Lung (tissue), 11 donors: ENCODE measurements at regions not wholly inside any gene's neighbourhood (a gene's known extent, or its start where the extent isn't known, plus 50 kb on each side); places are given as distances from the start of the nearest gene placed in this dataset.

Experiments used
- ATAC-seq: fragments of 200-7000 bp; cut with Tn5 transposase; one replicate; pipeline ENCODE4 v1.9.1; 2020; ENCODE audit warnings: moderate number of reproducible peaks; ENCODE audit not compliant: insufficient read depth, low FRiP score
- DNase-seq, 3 donors: peaks; one replicate each; pipeline ENCODE4 v3.0.0-alpha.2; 2013 to 2017
- H3K27ac ChIP-seq, 2 donors: one replicate each; pipeline ENCODE4 v1.5.1; 2013; ENCODE audit warnings: mild to moderate bottlenecking in 2 of 2, moderate library complexity in 2 of 2, control low read depth in 1 of 2, inconsistent platforms in 1 of 2, low read depth in 1 of 2, low read length in 1 of 2
- H3K27me3 ChIP-seq, 3 donors: one replicate each; pipeline ENCODE4 v1.5.1; 2013; ENCODE audit warnings: low read length in 2 of 3; ENCODE audit not compliant: control insufficient read depth in 3 of 3, insufficient read depth in 3 of 3
- H3K36me3 ChIP-seq, 4 donors: one replicate each; pipeline ENCODE4 v1.5.1; 2013; ENCODE audit warnings: low read length in 4 of 4, mild to moderate bottlenecking in 1 of 4, moderate library complexity in 1 of 4; ENCODE audit not compliant: control insufficient read depth in 4 of 4, insufficient read depth in 4 of 4
- H3K4me1 ChIP-seq, 5 donors: one replicate each; pipeline ENCODE4 v1.5.1; 2013; ENCODE audit warnings: low read length in 5 of 5, mild to moderate bottlenecking in 2 of 5, moderate library complexity in 1 of 5; ENCODE audit not compliant: control insufficient read depth in 5 of 5, insufficient read depth in 5 of 5
- H3K4me3 ChIP-seq: one replicate; pipeline ENCODE4 v1.5.1; 2013; ENCODE audit warnings: mild to moderate bottlenecking, control low read depth, moderate library complexity
- H3K9ac ChIP-seq, 2 donors: one replicate each; pipeline ENCODE4 v1.5.1; 2013; ENCODE audit warnings: low read length in 2 of 2, control low read depth in 1 of 2; ENCODE audit not compliant: insufficient read depth in 1 of 2
- H3K9me3 ChIP-seq, 4 donors: one replicate each; pipeline ENCODE4 v1.5.1; 2013; ENCODE audit warnings: low read length in 3 of 4, mild to moderate bottlenecking in 1 of 4, moderate library complexity in 1 of 4; ENCODE audit not compliant: control insufficient read depth in 4 of 4, insufficient read depth in 3 of 4
- WGBS, 2 donors: extraction: QIAGEN DNeasy Blood & Tissue Kit; methylation state at CpG; one replicate each; pipeline ENCODE4 v1.1.7; 2013; 5-methylcytosine and 5-hydroxymethylcytosine counted together
- TF ChIP-seq, protein P1 (sequence below): IDR thresholded peaks from 2 replicates; pipeline ENCODE4 v1.5.1; 2012; ENCODE audit warnings: mild to moderate bottlenecking; ENCODE audit errors: control extremely low read depth, extremely low read depth
- donor health status: control.
- donor health status: control.
- donor health status: Bipolar disorder and iron deficiency.
- donor health status: healthy.
- donor health status: DM: yes; HTN: yes; CAD: no.

DNA sequence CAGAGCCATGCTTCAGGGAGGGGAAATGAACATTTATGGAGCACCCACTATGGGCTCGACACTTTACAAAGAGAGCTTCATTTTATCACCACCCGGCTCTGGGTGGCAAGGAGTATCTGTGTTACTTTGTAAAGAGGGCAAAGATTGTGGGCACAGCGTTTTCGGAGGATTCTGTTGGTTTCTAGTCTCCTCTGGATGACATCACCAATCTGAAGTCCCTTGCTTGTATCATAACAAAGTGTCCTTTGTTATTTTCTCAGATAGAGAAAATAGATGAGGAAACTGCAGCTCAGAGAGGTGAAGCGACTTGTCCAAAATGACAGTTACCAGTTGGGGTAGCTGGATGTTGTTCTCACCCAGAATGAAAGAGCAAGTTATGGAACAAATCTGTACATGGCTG is 162.8 kb downstream of the GLI2 start:
- Histone ChIP-seq H3K9ac (no peak overlapping the region), H3K4me1 (peaks cover 0 to 66% (median 11%) of the 10 kb centered on the region in 5 donors), H3K9me3 (no peaks in the 10 kb centered on the region), H3K27ac (no peak overlapping the region), H3K27me3 (no peaks in the 10 kb centered on the region), H3K36me3 (no peaks in the 10 kb centered on the region), H3K4me3 (no peak overlapping the region)
- ATAC-seq (no peak), DNase-seq (no peak)
- 87 to 94% methylated on average over 5 of the region's 5 CpGs for WGBS, 2 donors
- TF ChIP-seq, protein P1, sequence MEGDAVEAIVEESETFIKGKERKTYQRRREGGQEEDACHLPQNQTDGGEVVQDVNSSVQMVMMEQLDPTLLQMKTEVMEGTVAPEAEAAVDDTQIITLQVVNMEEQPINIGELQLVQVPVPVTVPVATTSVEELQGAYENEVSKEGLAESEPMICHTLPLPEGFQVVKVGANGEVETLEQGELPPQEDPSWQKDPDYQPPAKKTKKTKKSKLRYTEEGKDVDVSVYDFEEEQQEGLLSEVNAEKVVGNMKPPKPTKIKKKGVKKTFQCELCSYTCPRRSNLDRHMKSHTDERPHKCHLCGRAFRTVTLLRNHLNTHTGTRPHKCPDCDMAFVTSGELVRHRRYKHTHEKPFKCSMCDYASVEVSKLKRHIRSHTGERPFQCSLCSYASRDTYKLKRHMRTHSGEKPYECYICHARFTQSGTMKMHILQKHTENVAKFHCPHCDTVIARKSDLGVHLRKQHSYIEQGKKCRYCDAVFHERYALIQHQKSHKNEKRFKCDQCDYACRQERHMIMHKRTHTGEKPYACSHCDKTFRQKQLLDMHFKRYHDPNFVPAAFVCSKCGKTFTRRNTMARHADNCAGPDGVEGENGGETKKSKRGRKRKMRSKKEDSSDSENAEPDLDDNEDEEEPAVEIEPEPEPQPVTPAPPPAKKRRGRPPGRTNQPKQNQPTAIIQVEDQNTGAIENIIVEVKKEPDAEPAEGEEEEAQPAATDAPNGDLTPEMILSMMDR, result no peak

GRCh38 chr2:120898961-120899750 is 163.5 kb downstream of the GLI2 start:
- H3K4me1 ChIP-seq, result peaks cover 0 to 66% (median 18%) of the 10 kb centered on the region in 5 donors
- H3K27me3 ChIP-seq, result no peaks in the 10 kb centered on the region
- H3K9ac ChIP-seq, result peak overlapping the region in 1 of 2 donors; percentile 17
- TF ChIP-seq, protein P1, result no peak
- no peaks in the 10 kb centered on the region for H3K9me3 ChIP-seq
- no peaks in the 10 kb centered on the region for H3K36me3 ChIP-seq
- H3K27ac ChIP-seq, result no peak overlapping the region
- DNase-seq, result peak in 2 of 3 donors; percentile 56 to 71
- 64 to 69% methylated on average over 18 of the region's 18 CpGs for WGBS, 2 donors
- no peak overlapping the region for H3K4me3 ChIP-seq
- ATAC-seq, result no peak

DNA sequence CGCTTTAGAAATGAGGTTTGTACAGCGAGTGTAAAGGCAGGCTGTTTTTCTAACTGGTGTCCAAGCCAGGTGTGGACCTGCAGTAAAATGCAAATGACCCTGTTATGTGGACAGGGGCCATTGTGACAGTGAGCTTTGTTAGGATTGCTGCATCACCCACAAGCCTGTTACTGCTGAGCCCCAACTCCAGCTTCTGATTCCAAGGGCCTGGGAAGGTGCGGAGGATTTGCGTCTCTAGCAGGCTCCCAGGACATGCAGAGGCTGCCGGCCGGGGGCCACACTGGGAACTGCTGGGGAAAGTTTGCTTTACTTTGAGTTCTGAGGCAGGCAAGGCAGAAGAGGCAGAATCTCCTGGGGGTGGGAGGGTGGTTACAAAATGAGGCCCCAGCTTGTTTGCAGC is 164.1 kb downstream of the GLI2 start:
- WGBS, 2 donors, result 78 to 86% methylated on average over 6 of the region's 6 CpGs

More for the DNA sequence above, 164.1 kb downstream of the GLI2 start:
- Histone ChIP-seq H3K27me3 (no peaks in the 10 kb centered on the region), H3K9ac (no peak overlapping the region), H3K36me3 (no peaks in the 10 kb centered on the region), H3K27ac (no peak overlapping the region), H3K4me1 (peaks cover 0 to 68% (median 23%) of the 10 kb centered on the region in 5 donors), H3K4me3 (no peak overlapping the region), H3K9me3 (no peaks in the 10 kb centered on the region)
- TF ChIP-seq, protein P1, result no peak
- ATAC-seq, result no peak
- DNase-seq, result peak in 1 of 3 donors; percentile 22
